GM12891 (cell line): ENCODE measurements at regions not wholly inside any gene's neighbourhood (a gene's known extent, or its start where the extent isn't known, plus 50 kb on each side); places are given as distances from the start of the nearest gene placed in this dataset.

Experiments
- DNase-seq: peaks from one replicate; pipeline ENCODE4 v3.0.0; 2011; ENCODE audit warnings: low spot score; ENCODE audit not compliant: insufficient read length
- FAIRE-seq: peaks from 2 replicates; lab custom pipeline; 2011; peaks lifted over from hg19 to GRCh38; lab: Jason Lieb, UNC
- PAX5 ChIP-seq: IDR thresholded peaks from 2 replicates; pipeline ENCODE4 v1.6.1; 2011; ENCODE audit warnings: low read length, moderate library complexity, mild to moderate bottlenecking; ENCODE audit not compliant: insufficient read depth, severe bottlenecking
- POLR2A ChIP-seq: IDR thresholded peaks from 2 replicates; pipeline ENCODE4 v1.6.1; 2011; ENCODE audit warnings: low read depth, low read length, control low read depth
- POLR2AphosphoS5 ChIP-seq: IDR thresholded peaks from 2 replicates; pipeline ENCODE4 v1.6.1; 2011; ENCODE audit warnings: low read depth, low read length, control low read depth
- POU2F2 ChIP-seq: IDR thresholded peaks from 2 replicates; pipeline ENCODE4 v1.6.1; 2011; ENCODE audit warnings: low read depth, mild to moderate bottlenecking, control low read depth, low read length, moderate library complexity
- SPI1 ChIP-seq: IDR thresholded peaks from 2 replicates; pipeline ENCODE4 v1.6.1; 2011; ENCODE audit warnings: low read depth, low read length, control low read depth
- TAF1 ChIP-seq: IDR thresholded peaks from 2 replicates; pipeline ENCODE4 v1.6.1; 2011; ENCODE audit warnings: low read depth, low read length, control low read depth

DNA sequence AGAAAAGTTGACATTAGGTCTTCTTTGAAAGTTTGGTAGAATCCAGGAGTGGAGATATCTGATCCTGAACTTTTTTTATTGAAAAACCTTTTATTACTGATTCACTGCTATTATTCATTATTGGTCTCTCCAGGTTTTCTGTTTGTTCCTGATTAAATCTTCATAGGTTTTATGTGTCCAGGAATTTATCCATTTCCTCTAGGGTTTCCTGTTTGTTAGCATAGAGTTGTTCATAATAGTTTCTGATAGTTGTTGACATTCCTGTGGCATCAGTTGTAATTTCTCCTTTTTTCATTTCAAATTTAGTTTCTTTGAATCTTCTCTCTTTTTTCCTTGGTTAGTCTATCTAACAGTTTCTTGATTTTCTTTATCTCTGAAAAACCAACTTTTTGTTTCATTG is 370.3 kb downstream of the SLC6A15 start:
- DNase-seq (no peak), FAIRE-seq (no peak)
- TF ChIP-seq PAX5 = no peak
- TF ChIP-seq SPI1 = no peak
- TF ChIP-seq TAF1 = no peak
- TF ChIP-seq POLR2A = no peak
- no peak for TF ChIP-seq POU2F2
- no peak for TF ChIP-seq POLR2AphosphoS5

DNA sequence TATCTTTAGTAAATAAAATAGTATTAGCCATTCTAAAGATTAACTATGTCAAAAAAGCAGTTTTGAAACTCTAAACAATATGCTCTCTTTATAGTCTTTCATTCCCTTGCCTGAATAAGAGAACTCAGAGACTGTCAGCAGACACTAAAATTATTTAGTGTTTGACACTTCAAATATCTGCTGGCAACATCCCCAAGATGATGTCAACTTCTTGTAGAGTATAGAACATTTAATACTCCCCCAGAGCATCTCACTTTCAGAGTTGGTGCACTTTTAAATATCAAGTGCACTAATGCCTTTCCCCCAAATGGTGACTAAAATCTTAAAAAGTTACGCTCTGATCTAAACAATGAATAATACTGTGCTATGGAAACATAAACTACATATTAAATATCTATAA is 374.9 kb downstream of the SLC6A15 start:
- no peak for FAIRE-seq
- no peak for TF ChIP-seq POLR2A
- TF ChIP-seq POU2F2 = no peak
- no peak for TF ChIP-seq SPI1
- no peak for TF ChIP-seq PAX5
- no peak for TF ChIP-seq TAF1
- TF ChIP-seq POLR2AphosphoS5 = no peak
- DNase-seq = no peak

DNA sequence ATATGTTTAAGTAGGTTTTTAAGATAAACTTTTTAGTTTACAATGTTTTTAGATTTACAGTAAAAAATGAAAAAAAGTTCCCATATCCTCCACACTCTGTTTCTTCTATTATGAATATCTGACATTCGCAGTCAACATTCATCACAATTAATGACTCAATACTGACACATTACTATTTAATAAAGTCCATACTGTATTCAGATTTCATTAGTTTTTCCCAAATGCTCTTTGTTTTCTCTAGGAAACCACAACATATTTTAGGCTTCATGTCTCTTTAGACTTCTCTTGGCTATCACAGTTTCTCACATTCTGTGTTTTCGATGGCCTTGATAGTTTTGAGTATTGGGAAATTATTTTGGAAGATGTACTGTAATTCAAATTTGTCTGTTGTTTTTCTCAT is 399.8 kb downstream of the SLC6A15 start:
- no peak for DNase-seq
- TF ChIP-seq SPI1 (no peak), TAF1 (no peak), POLR2AphosphoS5 (no peak), POU2F2 (no peak), POLR2A (no peak), PAX5 (no peak)
- no peak for FAIRE-seq

DNA sequence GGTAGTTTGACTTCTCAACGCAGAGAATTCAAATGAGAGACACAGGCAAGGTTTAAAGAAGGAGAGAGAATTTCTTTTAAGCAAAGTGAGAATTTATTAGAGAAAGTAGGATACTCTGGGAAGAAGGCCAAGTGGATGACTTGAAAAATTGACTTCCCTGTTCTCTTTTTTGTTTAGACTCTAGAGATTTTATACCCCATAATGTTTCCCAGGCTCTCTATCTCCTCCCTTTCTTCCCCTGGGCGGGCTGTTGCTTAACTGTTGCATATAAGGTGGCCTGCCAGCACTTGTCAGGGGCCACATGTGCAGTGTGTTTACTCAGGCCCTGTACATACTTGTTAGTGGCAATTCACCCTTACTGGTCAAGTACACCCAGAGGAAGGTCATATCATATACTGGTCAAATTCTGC is 403.7 kb downstream of the SLC6A15 start:
- FAIRE-seq (no peak), DNase-seq (no peak)
- TF ChIP-seq POU2F2 = no peak
- no peak for TF ChIP-seq SPI1
- TF ChIP-seq POLR2AphosphoS5 = no peak
- no peak for TF ChIP-seq POLR2A
- TF ChIP-seq PAX5 = no peak
- no peak for TF ChIP-seq TAF1

DNA sequence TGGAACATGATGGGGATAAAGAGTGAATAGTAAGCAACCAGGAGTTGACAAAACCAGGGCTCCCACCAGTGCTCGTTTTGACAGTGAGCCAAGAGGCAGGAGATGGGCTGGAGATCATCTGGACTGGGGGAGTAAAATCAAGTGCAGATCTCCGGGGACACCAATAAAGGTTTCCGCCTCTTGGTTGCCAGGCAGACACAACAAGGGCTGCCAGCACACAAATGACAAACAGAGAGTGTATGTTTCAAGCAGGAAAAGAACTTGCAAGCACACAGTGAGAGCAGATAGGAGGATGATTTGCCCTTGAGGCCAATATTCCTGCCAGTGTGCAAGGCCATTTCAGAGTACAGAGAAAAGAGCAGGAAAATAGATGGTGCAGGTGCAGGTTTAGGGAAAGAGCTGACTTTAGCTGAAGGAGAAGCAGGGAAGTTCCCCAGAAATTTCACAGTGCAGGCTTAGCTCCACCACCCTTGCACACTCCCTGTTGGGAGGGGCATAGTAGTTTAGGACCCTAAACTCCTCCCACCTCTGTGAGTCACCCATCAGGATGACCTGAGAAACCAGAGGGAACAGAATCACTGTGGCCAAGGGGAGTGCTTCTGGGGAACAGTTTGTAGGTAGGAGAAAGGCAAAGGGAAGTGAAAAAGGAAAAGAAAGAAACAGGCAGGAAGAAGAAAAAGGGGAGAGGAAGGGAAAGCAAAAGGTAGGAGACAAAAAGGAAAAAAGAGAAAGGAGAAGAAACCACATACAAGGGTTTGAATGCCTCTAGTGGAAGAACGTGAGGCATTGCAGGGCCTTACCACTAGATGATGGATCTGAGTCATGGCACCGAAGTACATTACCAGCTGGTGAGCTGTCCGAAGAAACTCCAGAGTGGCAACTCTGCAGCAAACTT is 404.4 kb downstream of the SLC6A15 start:
- TF ChIP-seq POLR2AphosphoS5 (no peak), TAF1 (no peak), SPI1 (no peak), POU2F2 (no peak), POLR2A (no peak), PAX5 (no peak)
- no peak for FAIRE-seq
- DNase-seq = no peak

DNA sequence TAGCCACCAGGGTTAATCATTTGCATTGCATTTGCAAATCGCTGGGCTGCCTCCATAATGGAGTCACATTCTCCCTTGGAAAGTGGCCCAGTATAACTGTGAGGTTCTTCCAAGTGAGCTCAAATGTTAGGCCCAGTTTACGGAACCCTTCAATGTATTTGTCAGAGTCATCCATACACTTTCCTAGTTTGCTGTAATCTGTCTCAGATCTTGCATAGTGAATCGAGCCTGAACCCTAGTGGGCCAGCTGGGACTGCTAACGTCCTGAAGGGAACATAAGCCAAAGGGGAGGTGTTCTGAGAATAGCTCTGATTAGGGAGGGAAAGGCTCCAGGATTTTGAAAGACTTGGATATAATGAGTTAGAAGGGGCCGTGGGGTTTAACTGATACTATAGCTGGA is 406.3 kb downstream of the SLC6A15 start:
- DNase-seq (no peak), FAIRE-seq (no peak)
- TF ChIP-seq POLR2AphosphoS5 = no peak
- TF ChIP-seq TAF1 = no peak
- TF ChIP-seq POLR2A = no peak

DNA sequence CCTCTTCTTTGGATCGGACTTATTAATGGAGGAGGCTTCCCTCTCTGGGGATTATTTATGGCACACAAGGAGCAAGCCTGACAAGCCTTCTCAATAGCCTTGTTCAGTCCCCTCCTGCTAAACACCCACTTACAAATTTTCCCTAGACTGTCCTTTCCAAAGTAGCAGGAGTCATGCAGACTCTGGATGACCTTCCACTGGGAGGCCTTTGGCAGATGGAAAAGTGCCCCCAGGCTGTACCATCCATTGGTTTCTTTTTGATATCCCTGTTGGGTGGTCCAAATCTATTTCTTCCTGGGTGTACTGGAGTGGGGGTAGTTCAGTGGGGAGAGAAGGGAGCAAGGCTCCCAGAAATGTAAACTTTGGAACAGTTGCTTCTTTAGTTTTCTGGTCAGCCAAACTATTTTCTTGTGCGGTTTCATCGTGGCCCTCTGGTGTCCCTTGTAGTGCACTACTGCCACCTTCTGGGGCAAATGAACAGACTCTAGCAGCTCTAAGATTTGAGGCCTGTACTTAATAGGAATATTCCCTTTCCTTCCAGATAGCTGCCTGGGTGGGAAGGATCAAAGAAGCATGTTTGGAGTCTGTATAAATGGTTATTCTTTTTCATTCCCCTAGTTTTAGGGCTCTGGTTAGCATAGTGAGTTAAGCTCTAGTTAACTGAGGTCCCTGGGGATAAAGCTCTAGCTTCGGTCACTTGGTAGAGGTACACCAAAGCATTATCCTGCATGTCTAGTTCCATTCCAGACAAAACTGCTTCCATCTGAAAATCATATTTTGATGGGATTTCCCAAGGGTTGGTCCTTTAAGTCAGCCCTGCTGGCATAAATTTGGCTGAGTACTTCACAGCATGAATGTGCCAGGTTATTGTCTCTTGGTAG is 409.5 kb downstream of the SLC6A15 start:
- TF ChIP-seq SPI1 = no peak
- TF ChIP-seq POLR2AphosphoS5 = no peak
- TF ChIP-seq POU2F2 = no peak
- no peak for TF ChIP-seq POLR2A
- DNase-seq (no peak), FAIRE-seq (no peak)

DNA sequence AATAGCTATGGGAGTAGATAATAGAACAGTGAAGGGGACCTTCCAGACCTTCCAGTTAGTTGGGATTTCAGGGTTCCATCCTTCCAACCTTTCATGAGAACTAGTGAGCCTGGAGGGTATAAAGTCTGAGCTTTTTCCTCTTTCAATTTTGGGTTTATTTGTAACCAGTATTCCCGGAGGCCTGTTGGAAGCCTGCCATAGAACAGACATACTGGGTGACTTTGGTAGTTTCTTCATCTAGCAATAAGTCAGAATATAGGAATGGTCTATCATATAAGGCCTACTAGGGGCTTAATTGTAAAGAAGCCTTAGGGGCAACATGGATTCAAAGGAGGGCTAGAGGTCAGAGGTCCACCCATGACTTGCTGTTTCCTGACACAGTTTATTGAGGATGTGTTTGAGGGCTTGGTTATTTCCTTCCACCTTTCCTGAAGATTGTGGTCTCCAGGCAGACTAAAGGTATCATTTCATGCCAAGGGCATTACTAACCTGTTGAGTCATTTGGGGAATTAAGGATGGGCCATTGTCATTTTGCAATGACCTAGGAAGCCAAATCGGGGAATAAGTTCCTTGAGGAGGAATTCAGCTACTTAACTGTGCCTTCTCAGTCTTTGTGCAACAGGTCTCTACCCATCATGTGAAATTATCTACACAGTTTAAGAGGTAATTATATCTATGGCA is 410.3 kb downstream of the SLC6A15 start:
- no peak for DNase-seq
- no peak for FAIRE-seq
- TF ChIP-seq PAX5 = no peak
- TF ChIP-seq POLR2A = no peak
- no peak for TF ChIP-seq TAF1
- TF ChIP-seq POLR2AphosphoS5 = no peak
- TF ChIP-seq POU2F2 = no peak
- TF ChIP-seq SPI1 = no peak

DNA sequence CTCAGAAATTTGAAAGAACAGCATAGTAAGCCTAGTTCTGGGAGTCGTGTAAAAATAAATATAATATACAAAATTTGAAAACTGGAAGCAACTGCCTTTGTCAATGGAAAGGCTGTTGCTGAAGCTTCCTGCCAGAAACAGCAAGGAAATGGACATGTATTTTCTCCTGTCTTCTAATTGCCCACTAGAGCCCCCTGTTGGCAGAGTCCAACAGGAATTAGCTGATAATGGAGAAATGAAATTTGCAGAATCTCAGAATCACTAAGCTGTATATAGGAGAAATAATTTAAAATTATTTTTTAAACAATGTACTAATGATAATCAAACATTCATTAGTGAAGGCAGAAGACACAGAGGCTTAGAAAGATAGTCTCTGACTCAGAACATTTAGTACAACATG is 414.8 kb downstream of the SLC6A15 start:
- FAIRE-seq = no peak
- TF ChIP-seq POLR2AphosphoS5 (no peak), TAF1 (no peak), POLR2A (no peak), SPI1 (no peak), PAX5 (no peak), POU2F2 (no peak)
- no peak for DNase-seq
